Omental fat pad (tissue), 3 donors: ENCODE measurements at regions not wholly inside any gene's neighbourhood (a gene's known extent, or its start where the extent isn't known, plus 50 kb on each side); places are given as distances from the start of the nearest gene placed in this dataset.

ENCODE experiments used
- ATAC-seq: fragments of 150-250 bp; one replicate; pipeline ENCODE4 v1.9.1; 2016; ENCODE audit warnings: mild to moderate bottlenecking, moderate library complexity; ENCODE audit not compliant: low FRiP score
- DNase-seq: peaks from one replicate; pipeline ENCODE4 v3.0.0-alpha.2; 2019; ENCODE audit warnings: low spot score
- CTCF ChIP-seq, 3 donors: fragments of 450-650 bp; IDR thresholded peaks; one replicate each; pipeline ENCODE4 v1.5.1; 2016 to 2017; ENCODE audit warnings: antibody characterized with exemption in 3 of 3, mild to moderate bottlenecking in 3 of 3, moderate library complexity in 2 of 3

- DNase-seq (no peak), ATAC-seq (no peak)
- TF ChIP-seq CTCF (IDR thresholded peaks at IDR 0.05), result no peak
Measured at GRCh38 chr6:155795173-155795796, 339.6 kb upstream of the NOX3 start.

GRCh38 chr6:155791891-155792290 is 336.3 kb upstream of the NOX3 start:
- no peak for TF ChIP-seq CTCF (IDR thresholded peaks at IDR 0.05)
- ATAC-seq (no peak), DNase-seq (no peak)

GRCh38 chr6:155791186-155791585 is 335.5 kb upstream of the NOX3 start:
- DNase-seq (no peak), ATAC-seq (no peak)
- TF ChIP-seq CTCF (IDR thresholded peaks at IDR 0.05), result no peak

GRCh38 chr6:155787168-155787567 is 331.5 kb upstream of the NOX3 start:
- no peak for TF ChIP-seq CTCF (IDR thresholded peaks at IDR 0.05)

GRCh38 chr6:155786528-155786927 is 330.9 kb upstream of the NOX3 start:
- DNase-seq (no peak), ATAC-seq (no peak)
- no peak for TF ChIP-seq CTCF (IDR thresholded peaks at IDR 0.05)

More at GRCh38 chr6:155787168-155787567, 331.5 kb upstream of the NOX3 start:
- ATAC-seq (no peak), DNase-seq (no peak)

GRCh38 chr6:155782739-155783459 is 327.3 kb upstream of the NOX3 start:
- ATAC-seq, result no peak
- DNase-seq, result no peak
- TF ChIP-seq CTCF (IDR thresholded peaks at IDR 0.05), result no peak

- ATAC-seq, result no peak
- no peak for DNase-seq
- no peak for TF ChIP-seq CTCF (IDR thresholded peaks at IDR 0.05)
Measured at GRCh38 chr6:155782320-155782731, 326.7 kb upstream of the NOX3 start.
